HG02571 (cell line): ENCODE measurements at regions not wholly inside any gene's neighbourhood (a gene's known extent, or its start where the extent isn't known, plus 50 kb on each side); places are given as distances from the start of the nearest gene placed in this dataset.
"Not testable (repeated sequence)": the region's sequence is repeated elsewhere in the genome, so short reads cannot be mapped to it uniquely, and the experiment has no call there.

ENCODE experiments used
- ATAC-seq: cut with Tn5 transposase; IDR thresholded peaks from one replicate; pipeline ENCODE4 v1.9.1; 2021; ENCODE audit warnings: mild to moderate bottlenecking, moderate library complexity; ENCODE audit not compliant: unreplicated experiment

DNA sequence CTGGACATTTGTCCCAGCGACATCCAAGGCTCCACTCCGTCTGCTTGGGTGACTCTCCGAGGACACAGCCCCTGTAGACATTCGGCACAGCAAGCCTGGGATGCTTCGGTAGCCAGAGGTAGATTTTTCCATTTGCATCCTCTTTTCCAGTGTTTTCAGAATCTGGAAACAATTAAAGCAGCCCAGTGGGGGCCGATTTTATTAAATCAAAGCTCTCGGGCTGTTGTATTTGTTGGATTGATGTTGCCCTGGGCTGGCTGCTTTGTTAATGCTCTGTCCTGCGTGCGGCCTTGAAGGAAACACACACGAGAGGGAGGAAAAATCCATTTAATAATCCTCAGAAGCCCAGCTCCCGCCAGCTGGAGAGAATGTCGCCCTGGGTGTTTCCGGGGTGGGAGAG, 158.1 kb upstream of the CIBAR2 start:
- ATAC-seq = no peak

DNA sequence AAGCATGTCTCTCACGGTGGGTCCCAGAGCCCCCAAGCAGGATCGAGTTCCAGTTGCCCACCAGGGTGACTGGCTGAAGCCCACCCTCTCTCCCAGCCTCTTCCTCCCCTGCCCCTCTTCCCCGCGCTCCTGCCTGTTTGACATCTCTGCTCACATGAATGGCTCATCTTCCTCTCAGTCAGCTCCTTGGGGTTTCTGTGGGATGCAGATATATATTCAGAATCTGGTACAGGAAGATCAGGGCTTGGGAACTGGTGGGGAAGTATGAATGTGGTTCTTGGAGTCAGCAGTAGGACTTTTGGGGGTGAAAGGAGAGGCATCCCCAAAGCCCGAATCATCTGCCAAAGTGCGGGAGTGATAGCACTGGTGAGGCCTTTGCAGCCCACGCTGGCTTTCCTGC, 158.9 kb upstream of the CIBAR2 start:
- ATAC-seq = no peak

DNA sequence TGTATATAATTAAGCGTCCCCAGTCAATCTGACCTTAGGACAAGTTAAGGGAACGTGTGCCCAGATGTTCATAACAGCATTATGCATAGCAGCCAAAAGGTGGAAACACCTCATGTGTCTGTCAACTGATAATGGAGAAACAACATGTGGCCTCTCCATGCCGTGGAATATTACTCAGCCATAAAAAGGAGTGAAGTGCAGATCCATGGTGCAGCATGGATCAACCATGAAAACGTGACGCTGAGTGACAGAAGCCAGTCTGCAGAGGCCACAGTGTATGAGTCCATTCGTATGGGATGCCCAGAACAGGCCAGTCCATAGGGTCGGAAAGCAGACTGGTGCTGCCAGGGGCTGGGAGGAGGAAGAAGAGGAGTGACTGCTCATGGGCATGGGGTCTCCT, 161.0 kb upstream of the CIBAR2 start:
- ATAC-seq = no peak

DNA sequence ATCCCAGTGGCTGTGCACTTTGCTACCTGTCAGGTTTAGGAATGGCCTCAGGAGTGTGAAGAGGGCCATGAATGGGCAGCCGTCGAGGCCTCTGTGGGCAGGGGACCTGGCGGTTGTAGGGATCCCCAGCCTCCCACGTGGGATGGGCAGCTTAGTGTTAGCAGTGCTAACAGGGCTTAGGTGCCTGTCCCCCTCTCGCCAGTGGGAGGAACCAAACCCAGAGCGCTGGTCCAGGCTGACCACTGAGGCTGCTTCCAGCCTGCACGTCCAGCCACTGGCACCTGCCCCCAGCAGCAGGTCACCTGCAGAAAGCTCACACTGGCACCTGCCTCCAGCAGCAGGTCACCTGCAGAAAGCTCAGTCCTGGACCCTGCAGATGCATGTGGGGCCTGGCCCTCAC, 162.2 kb upstream of the CIBAR2 start:
- no peak for ATAC-seq

DNA sequence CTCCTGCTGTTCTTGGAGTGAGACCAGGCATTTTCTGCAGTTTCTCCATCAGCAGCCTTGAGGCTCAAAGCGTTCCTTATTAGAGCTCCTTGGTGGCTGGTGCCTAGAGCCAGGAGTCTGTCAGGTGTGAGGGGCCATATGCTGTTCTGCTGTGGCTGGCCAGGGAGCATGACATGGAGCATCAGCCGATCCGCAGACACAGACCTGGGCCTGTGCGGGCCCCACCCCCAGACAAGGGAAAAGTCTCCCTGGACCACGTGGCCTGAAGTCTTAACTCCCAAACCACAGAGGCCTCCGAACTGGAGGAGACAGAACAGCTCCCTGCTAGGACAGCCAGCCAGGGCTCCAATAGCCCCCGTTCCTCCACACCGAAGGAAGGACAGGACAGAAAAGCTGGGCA, 162.7 kb upstream of the CIBAR2 start:
- ATAC-seq = no peak

DNA sequence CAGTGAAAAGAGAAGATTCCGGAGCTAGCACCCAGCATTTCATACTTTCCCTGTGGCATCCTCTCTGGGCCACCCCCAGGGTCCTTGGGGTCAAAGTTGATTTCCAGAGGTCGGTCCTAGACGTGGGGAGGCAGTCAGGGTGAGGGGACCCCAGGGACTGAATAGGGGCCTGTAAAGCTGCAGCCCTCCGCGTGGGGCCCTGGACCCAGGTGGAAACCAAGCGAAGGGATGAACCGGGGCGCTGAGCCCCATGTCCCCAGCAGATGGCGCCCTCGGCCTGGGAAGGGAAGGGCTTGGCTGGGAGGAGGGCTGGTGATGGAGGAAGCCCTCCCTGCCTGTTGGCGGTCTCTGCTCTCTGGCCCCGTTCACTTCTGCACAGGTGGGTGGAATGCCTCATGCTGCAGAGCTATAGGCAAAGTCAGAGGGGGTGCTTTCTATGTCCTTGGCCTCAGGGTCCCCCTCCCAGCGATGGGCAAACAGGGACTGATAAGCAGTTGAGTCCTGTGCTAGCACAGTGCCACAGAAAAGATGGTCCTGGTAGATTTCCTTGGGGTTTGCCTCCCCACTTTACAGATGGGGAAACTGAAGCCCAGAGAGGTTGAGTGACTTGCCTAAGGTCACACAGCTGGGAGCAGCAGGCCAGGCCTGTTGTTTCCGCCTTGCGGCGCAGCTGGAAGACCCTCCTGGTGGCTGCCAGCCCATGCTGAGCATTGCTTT, 163.4 kb upstream of the CIBAR2 start:
- ATAC-seq = no peak

DNA sequence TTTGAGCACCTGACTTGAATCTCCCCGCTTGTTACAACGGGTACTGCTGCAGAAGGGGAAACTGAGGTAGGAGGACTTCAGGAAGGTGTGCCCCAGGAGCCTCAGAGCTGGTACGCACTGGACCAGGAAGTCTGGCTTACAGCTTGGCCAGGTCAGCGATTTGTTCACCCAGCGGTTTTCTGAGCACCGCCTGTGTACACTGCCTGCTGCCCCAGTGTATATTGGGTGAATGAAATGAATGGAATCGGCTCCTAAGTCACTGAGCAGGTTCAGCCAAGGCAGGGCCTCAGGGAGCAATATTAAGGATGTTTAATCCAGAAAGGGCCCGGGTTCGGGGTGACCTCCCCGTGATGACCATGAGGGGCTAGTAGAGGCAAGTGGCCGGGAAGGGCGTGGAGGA, 164.0 kb upstream of the CIBAR2 start:
- no peak for ATAC-seq

DNA sequence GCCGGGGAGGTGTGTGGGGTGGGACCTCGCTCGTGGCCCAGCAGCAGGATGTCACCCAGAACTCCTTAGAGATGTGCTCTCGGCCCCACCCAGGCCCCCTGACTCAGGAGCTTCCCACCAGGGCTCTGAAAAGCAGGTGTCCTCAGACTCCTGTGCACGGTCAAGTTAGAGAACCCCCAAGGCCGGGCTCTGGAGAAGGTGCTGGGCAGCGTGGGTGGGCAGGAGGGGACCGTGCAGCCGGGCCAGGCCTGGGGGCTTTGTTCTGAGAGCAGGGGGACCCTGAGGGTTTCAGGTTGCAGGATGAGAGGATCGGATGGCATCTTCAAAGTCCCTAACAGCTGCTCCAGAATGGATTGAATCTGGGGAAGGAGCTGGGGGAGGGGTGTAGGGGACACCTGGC, 164.4 kb upstream of the CIBAR2 start:
- ATAC-seq = no peak

DNA sequence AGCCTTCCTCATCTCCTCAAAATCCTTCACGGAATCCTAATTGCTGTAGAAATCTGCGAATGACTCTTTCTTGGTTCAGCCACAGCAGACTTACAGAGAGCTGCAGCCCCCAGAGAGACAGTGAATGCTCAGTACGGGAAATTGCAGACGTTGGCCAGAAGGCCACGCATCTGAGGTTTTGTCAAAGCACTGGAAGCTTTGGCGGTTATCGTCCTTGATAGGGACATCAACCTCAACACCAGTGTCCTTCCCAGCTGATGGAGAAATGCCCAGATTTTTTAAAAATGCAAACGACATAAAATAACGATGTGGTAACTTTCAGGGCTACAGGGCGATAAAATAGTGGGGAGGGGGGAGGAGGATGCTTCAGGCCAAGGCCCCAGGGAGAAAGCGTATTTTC, 166.6 kb upstream of the CIBAR2 start:
- no peak for ATAC-seq

DNA sequence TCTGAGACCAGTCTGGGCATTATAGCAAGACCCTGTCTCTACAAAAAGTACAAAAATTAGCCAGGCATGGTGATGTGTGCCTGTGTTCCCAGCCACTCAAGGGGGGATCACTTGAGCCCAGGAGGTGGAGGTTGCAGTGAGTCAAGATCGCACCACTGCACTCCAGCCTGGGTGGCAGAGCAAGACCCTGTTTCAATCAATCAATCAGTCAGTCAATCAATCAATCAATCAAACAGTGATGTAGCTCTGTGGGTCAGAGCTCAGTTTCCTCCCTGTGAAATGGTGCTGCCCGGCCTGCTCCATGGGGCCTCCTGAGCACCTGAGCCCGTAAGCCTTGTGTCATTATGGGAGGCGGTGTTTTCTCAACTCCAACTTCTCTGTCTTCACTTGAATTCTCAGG, 167.1 kb upstream of the CIBAR2 start:
- no peak for ATAC-seq

DNA sequence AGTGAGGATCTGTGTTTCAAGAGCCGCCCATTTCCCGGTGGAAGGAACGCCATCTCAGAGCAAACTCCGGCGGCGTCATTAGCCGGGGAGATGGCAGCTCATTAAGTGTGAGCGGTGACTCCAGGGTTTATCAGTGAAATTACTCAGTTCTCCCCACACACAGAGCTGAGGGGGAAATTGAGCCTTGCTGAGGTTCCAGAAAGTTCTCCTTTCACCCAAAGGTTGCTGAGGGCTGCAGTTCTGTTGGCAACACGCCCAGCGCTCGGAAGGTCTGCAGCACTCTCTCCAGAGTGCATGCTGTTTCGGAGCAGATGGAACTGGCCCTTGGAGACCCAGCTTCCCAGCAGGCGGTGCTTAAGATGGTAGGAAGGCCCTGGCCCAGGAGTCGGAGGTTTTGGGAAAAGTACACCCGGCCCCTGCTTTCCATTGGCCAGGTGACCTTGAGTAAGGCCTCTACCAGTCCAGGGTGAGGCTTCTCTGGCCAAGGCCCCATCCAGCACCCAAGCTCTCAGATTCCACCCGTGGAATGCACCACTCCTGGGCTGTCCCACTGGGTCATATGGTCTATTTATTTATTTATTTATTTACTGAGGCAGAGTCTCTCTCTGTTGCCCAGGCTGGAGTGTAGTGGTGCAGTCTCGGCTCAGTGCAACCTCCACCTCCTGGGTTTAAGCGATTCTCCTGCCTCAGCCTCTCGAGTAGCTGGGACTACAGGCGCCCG, 167.7 kb upstream of the CIBAR2 start:
- ATAC-seq = no peak

DNA sequence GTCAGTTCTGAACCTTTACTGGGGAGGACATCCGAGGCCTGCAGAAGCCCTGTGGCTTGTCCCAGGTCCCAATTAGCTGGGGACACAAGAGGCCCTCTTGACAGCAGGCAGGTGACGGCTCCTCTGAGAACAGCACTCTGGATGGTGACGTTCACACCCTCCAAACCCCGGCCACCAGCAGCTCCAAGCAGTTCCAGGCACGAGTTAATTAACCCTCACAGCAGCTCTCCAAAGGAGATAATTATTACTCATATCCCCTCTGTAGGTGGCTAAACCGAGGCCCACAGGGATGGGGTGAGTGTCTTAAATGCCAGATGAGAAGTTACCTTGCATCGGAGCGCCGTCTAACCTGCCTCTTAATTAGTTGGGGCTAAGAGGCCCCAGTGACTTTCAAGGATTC, 168.9 kb upstream of the CIBAR2 start:
- ATAC-seq = no peak

DNA sequence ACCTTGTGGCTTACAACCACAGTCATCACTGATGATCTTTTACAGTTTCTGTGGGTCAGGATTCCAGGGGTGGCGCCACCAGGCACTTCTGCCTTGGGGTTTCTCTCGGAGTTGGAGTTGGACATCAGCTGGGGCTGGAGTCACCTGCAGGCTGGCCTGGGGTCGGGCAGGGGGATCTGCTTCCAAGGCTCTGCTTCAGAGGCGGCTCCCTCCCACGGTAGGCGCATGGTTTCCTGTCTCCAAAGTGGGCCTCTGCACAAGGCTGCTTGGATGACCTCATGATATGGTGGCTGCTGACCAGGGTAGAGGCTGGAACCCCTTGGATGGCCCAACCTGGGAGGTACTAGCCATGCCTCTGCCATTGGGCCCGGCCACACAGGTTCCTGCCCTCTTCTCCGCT, 170.6 kb upstream of the CIBAR2 start:
- no peak for ATAC-seq

DNA sequence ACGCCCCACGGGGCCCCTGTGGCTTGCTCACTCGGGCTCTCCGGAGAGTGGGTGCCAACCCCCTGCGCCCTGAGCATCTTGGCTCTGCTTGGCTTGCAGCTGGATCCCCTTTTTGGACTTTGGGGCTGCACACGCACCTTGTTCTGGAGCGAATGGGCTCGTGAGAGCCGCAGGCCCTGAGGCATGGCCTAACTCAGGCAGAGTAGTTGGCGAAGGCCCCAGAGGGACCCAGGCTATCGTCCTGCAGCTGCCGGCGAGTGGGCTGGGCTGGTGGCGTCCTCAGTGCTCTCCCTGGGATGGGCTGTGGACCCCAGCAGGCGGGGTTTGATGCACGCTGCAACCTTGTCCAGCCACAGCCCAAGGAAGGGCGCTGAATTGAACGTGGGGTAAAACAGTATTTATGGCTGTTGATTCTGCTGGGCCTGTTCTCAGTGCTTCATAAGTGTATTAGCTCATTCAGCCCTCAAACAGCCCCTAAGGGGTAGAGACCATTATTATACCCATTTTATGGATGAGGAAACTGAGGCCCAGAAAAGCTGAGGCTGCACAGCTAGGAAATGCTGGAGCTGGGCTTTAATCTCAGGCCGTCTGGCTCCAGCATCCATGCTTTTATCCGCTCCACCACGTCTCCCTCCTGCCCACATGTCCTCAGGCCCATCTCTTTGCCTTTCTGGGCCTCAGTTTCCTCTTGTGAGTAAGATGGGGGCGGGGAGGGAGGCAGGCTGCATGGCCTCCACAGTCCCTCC, 171.2 kb upstream of the CIBAR2 start:
- no peak for ATAC-seq

DNA sequence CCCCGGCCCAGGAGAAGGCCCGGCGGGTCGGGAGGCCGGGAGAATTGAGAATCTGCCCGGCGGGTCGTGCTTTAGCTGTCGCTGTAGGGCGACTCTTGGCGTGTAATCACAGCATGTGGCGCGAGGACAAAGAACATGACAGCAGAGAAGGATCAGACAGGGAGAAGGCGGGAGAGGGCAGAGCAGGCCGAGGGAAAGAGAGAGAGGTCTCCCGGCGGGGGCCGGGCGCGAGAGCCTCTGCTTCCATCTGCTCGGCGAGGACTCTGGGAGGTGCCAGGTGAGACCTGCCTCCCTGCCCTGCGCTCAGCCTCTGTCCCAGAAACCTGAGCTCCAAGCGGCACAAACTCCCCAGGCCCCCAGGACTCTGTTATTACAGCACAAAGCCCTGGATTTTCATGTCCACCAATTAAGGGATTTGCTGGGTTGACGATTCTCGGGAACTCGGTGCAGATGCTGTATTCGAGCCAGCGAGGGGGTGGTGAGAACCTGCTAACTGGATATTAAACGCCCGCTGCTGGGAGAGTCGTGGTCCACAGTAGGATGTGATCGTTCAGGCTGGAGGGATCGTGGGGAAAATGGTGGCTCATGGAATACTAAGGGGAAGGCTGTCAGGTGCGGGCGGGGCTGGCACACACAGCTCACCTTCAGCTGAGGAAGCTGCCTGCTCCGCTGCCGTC, 172.0 kb upstream of the CIBAR2 start:
- no peak for ATAC-seq

DNA sequence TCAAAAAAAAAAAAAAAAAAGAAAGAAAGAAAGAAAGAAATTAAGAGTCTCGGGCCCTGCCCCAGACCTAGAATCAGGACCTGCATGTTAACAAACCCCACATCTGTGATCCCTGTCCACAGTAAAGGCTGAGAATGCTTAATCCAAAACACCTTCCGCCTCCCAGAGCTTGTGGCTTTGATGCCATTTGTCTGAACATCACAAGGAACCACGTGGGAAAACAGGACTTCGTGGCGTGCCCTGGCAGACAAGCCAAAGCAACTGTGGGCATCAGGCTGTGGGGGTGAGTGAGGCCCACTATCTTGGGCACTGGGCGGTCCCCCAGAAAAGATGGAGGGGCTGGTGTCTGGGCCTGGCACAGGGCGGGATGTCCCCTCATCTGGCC, 173.4 kb upstream of the CIBAR2 start:
- ATAC-seq = no peak

DNA sequence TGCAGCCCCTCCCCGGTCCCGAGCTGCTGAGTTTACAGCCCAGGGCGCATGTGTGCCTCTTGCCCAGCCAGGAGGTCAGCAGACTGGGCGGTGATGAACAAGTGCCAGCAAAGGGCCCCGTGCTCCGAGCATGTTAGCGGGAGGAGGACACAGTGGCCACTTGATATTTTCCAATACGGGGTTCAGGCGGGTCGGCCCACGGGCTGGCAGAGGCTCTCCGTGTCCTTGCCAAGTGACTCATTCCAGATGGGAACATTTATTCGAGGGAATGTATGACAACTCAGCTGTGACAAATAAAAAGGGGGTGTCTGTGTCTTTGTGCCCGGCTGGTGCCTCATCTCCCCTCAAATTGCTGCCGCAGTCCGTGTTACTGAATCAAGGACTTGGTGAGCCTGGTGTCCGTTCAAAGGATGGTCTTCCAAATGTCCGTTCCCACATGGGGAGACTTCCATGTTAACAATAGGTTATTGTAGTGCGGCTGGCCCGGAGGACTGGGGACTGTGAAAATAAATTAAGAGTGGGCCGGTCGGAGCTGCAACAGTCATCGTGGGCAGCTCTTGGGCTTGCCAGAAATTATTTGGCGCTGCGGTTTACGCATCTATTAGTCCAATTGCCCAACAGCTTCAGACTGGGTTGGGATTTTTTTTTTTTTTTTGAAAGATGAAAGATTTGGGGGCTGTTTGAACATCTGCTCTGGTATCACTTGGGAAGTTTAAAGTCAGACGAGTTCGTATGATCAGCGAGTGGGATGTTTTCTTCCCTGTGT, 174.0 kb upstream of the CIBAR2 start:
- ATAC-seq = no peak

DNA sequence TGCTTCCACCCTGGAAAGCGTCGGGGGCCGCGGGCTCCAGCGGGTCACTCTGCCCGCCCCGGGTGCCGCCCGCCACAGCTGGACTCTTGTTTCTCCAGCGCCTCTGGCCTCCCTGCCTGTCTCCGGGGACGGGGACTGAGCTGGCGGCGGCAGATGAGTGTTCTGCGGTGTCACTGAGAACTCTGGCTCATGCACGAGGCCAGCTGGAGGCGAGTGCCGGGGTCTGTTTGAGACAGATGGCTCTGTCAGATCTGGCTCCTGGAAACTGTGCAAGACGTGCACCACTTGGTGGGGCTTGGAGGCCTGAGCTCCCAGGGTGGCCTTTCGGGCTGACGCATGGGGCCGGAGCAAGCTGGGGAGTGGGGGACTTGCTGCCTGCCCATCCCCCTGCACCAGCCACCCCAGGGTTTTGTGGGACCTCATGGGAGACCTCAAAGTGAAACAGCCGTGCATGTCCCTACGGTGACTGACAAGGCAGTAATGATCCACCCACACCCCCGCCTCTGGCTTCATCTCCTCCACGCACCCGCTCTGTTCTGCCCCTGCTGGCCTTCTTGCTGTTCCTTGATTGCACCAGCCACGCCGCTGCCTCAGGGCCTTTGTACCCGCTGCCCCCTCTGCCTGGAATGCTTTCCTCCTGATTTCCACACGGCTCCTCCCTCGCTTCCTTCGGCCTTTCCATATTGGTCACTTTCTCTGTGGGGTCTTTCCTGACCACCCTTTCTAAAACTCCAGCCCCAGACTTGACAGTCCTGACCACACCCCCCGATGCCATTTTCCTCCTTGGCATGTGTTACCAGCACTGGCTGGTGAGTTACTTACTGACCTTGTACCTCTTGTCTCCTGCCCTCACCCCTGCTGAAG, 174.9 kb upstream of the CIBAR2 start:
- no peak for ATAC-seq

DNA sequence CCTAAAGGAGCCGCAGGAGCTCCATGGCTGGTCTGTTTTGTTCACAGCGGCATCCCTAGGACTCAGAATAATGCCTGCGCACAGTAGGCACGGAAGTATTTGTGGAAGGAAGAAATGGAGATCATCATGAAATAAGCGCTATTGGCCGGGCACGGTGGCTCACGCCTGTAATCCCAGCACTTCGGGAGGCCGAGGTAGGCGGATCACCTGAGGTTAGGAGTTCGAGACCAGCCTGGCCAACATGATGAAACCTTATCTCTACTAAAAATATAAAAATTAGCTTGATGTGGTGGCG, 175.5 kb upstream of the CIBAR2 start:
- not testable (repeated sequence) for ATAC-seq

DNA sequence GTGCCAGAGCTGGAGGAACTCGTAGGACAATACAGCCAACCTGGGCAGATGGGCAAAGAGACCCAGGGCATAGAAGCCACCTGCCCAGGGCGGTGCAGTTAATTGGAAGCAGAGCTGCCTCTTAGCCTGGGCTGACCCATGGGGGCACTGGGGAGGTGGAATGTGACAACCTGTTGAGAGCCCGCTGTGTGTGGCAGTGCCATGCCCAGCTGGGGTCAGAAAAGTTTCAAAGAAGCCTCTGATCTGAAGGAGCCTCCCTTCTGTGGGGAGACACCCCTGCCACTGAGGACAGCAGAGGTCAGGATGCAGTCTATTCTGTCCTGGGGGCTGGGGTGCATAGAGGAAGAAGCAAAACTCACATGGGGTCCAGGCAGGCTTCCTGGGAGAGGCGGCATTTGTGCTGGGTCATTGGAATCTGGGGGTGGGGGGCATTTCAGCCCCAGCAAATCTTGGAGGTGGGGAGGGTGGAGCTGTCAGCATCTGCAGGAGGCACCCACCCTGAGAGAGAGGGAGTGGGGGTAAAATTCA, 176.1 kb upstream of the CIBAR2 start:
- no peak for ATAC-seq
